ENCODE measurements at regions not wholly inside any gene's neighbourhood (a gene's known extent, or its start where the extent isn't known, plus 50 kb on each side); places are given as distances from the start of the nearest gene placed in this dataset.

DNA sequence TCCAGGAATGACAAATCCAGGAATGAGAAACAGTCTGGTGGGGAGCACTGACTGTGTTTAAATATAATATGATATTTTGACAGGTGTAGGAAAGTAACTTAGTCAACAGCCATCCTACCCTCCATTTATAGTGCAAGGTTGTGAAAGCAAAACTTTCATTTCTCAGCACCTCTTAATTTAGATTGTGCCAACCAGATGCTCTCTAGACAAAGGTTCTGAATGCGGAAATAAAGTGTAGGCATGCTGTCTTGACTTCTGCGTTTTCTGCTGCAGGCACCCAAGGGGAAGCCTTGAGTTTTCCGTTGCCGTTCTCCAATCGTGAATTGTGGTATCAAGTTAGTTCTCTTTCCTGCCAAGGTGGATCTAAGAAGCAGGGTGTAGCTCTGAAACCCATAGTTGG, 261.9 kb upstream of the SUCLG2 start:
- TF ChIP-seq, protein P1, sequence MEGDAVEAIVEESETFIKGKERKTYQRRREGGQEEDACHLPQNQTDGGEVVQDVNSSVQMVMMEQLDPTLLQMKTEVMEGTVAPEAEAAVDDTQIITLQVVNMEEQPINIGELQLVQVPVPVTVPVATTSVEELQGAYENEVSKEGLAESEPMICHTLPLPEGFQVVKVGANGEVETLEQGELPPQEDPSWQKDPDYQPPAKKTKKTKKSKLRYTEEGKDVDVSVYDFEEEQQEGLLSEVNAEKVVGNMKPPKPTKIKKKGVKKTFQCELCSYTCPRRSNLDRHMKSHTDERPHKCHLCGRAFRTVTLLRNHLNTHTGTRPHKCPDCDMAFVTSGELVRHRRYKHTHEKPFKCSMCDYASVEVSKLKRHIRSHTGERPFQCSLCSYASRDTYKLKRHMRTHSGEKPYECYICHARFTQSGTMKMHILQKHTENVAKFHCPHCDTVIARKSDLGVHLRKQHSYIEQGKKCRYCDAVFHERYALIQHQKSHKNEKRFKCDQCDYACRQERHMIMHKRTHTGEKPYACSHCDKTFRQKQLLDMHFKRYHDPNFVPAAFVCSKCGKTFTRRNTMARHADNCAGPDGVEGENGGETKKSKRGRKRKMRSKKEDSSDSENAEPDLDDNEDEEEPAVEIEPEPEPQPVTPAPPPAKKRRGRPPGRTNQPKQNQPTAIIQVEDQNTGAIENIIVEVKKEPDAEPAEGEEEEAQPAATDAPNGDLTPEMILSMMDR (IDR thresholded peaks at IDR 0.05) = no peak
- no peak for TF ChIP-seq EP300 (IDR thresholded peaks at IDR 0.05)
